GM21526 (cell line): ENCODE measurements at regions not wholly inside any gene's neighbourhood (a gene's known extent, or its start where the extent isn't known, plus 50 kb on each side); places are given as distances from the start of the nearest gene placed in this dataset.
"Not testable (repeated sequence)": the region's sequence is repeated elsewhere in the genome, so short reads cannot be mapped to it uniquely, and the experiment has no call there.

Experiments used
- ATAC-seq: cut with Tn5 transposase; IDR thresholded peaks from one replicate; pipeline ENCODE4 v1.9.1; 2021; ENCODE audit warnings: moderate library complexity; ENCODE audit not compliant: unreplicated experiment, low FRiP score

DNA sequence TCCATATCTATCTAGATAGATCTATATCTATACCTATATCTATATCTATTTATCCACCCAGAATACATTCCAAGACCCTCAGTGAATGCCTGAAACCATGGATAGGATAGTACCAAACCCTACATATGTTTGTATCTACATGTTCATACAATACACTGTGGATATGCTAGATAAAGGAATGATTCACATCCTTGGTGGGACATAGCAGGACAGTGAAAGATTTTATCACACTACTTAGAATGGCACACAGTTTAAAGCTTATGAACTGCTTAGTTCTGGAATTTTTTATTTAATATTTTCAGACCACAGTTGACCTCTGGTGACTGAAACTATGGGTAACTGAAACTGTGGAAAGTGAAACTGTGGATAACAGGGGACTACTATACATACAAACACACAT lies 198.8 kb upstream of the TTC14 start:
- ATAC-seq, result no peak

DNA sequence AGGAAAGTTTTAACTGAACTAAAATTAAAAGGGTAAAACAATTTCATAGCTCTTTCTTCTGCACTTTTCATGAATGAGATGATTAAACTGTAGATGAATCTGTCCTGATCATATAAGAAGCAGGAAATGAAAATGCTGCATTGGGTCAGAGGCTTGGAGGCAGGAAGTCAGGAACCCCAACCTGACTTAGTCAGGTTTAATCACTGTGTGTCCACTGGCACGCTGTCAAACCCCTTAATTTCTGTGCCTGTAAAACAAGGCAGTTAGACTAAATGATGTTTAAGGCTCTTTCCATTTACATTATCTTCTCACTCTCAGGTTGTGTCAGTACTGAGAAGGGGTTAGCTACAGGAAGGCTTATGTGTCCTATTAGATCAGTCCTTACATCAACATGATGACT lies 193.3 kb upstream of the TTC14 start:
- ATAC-seq, result no peak

DNA sequence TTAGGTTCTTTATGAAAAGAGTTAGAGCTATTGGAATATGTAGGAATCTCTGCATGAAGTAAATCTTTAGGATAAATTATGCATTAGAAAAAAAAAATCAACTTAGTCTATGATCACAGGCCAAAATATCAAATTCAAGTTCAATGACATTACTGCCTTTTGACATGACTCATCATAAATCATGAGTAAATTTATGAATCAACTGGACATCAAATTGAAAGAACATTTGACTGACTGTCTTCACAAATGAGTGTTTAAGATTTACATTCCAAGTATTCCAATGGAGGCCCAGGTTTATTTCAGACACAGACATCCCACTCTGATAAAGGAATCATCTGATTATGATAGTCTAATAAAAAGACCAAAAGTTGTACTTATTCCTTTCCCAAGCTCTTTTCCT lies 192.8 kb upstream of the TTC14 start:
- no peak for ATAC-seq

DNA sequence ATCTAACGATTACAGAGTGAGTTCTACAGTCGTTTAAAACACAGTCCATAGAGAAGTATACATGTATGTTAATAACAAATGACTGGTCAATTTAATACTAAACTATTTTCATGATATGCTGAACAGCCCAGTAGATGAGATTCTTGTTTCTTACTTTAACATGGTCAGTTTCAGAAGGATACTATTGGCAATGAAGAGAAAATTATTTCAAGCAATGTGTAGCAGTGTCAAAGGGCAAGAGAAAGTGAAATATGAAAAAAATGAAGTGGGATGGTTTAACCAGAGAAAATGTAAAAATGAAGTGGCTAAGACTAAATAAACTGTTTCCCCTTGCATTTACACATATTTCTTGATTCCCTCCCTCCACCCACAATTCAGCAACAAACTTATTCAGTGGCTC lies 192.1 kb upstream of the TTC14 start:
- ATAC-seq, result no peak

DNA sequence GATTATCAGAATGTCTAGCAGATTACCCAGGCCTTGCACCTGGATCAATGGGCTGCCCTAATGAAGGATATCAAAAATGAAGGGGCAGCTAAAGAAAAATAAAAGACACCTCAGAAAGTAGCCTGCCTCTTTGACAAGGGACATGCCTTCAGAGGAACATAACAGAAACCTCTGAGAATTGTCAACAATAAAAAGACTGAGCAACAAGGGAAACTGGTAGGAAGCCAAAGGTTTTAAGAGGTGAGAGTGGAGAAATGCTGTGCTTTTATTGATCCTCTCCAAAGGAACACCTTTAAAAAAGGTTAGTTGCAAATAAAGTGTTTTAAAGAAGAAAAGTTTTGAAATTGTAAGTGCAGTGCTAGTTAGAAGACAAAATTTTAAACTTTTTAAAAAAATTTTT lies 187.8 kb upstream of the TTC14 start:
- ATAC-seq, result no peak

DNA sequence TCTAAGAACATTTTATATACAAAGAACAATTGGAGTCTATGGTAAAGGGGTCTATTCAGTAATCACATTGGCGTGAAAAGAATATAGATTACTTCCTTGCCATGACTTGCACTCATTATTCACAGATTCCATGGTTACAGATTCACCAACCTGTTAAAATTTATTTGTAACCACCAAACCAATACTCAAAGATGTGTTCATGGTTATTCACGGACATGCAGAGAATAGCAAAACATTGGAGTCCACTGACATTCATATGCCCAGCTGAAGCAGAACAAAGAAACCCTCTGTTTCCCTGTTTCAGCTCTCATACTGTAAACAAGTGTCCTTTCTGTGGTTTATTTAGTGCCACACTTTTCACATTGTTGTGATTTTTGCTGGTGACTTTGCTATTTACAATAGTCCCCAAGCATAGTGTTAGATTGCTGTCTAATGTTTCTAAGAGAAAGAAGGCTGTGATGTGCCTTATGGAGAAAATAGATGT lies 185.8 kb upstream of the TTC14 start:
- ATAC-seq, result no peak

DNA sequence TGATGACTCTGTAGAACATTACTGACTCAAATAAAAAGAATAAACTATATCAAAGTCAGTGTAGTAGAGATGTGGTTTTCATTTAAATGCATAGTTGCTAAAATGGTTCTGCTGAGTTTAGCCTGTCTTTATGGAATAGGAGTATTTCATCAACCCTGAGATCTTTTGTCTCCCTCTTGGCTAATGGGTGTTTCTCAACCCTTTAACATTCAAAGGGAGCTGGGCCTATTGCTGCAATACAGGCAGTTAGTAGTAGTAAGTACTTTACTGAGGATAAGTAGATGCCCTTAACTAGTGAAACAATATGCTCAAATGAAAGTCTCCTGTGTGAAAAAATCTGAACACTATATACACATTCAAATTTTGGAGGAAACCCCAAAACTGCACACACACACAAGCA lies 184.7 kb upstream of the TTC14 start:
- ATAC-seq, result no peak

DNA sequence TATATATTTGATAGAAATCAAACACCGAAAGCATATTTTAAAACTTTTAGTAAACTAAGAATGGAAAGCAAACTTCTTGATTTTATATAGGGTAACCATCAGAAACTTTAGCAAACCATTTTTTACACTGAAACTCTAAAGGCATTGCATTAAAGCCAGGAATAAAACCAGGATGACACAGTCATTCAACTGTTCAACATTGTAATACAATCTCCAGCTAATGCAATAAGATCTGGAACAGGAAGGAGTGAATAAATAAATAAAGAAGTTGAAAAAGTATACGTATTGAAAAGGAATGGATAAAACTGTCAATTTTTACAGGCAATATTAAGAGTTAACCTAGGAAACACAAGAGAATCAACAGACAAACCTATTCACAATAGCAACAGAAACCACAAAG lies 181.9 kb upstream of the TTC14 start:
- ATAC-seq, result no peak

DNA sequence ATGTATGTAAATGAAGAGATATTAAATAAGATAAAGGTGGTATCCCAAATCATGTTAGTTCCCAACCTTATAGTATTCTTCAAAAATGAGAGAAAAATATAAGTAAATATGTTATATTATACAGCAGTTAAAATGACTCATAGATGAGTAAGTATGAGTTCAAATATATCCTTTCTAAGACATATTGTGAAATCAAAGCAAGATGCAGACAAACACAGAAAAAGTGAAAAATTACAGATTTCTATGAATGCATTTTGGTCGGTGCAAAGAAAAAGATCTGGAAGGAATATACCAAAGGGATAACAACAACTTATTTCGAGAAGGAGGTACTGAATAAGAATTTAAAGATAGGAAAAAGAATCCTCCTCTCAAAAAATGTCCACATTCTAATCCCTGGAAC lies 181.2 kb upstream of the TTC14 start:
- ATAC-seq, result no peak

DNA sequence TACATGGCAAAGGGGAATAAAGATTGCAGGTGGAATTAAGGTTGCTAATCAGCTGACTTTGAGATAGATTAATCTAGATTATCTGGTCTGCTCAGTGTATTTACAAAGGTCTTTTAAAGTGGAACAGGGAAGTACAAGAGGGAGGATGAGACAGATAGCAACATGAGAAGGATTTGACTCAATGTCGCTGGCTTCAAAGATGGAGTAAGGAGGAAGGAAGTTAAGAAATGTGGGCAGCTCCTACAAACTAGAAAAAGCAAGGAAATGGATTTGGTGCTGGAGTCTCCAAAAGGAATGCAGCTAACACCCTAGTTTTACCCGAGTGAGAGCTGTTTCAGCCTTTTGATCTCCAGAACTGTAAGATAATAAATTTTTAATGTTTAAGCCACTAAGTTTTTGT lies 180.7 kb upstream of the TTC14 start:
- ATAC-seq, result no peak

DNA sequence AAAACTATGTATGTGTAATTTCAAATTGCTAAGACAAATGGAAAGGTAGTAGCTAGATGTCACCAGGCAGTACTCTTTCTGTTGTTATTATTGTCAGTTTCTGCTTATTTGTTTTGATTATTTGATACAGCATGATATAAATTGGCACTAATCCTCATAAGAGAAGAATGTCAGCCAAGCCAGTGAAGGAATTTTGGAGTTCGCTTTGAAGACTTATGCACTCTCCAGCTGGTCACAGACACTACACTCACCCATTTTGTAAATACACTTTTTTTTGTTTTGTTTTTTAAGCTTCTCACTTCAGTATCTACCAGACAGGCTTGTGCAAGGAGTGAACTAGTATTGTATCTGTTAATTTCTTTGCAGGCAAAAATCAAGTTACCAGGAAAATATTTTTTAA lies 180.2 kb upstream of the TTC14 start:
- ATAC-seq, result no peak

DNA sequence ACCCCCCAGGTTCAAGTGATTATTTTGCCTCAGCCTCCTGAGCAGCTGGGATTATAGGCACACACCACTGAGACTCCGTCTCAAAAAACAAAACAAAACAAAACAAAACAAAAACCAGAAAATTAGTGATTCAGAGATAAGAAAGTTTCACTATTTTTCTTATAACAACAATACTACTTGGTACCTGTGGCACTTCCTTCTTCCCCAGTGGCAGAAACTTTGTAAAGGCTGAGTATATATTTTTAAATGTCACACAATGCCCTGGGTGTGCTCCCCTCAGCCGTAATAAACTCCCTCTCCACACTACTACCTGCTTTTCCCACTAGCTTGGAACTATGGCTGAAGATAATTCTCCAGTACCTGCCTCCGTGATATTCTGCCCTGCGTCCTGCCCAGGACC lies 177.7 kb upstream of the TTC14 start:
- ATAC-seq, result not testable (repeated sequence)

DNA sequence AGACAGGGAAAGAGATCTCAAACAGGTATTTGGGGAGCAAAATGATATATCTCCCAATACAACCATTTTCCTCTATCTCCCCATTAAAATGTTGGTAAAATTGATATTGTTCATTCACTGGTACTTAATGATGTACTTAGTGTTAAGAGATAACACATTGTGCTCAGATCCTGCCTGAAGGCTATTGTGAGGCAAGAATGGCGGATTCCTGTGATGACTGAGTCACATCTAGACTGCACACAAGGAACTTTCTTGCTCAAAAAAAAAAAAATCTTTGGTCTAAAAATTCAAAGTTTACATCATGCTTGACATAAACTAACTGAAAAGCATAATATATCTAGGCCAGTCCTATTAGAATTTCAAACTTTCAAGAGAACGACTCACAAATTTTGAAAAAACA lies 171.1 kb upstream of the TTC14 start:
- no peak for ATAC-seq

DNA sequence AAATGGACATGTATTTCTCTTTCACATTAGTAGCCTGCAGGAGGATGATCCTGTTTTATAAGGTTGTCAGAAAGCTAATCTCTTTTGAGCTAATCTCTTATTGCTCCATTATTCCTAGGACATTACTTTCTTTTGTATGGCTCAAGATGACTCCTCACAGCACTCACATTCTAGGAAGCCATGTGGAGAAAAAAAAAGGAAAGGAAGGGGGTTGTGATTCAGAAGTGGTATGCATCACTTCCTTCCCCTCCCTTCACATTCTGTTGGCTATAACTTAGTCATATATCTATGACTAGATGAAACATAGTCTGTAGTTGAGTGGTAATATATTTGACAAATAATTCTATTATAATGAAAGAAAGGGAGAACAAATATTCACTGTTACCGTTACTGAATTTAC lies 168.8 kb upstream of the TTC14 start:
- ATAC-seq, result no peak

DNA sequence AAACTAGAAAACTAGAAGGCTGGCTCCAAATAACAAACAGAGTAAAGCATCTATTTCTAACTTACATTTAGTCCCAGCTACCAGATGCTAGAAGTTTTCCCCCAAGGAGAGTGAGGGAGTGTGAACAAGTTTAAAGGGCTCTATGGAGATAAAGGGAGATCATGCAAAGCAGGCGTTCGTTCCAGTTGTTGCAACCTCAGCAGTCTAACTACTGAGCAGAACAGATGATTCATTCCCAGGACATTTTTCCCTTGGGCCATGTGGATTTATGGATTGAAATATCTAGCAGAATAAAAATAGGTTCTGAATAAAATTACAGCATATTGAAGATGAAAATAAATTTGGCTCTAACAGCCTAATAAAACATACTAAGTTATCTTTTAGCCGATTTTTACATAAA lies 154.8 kb upstream of the TTC14 start:
- ATAC-seq, result no peak

DNA sequence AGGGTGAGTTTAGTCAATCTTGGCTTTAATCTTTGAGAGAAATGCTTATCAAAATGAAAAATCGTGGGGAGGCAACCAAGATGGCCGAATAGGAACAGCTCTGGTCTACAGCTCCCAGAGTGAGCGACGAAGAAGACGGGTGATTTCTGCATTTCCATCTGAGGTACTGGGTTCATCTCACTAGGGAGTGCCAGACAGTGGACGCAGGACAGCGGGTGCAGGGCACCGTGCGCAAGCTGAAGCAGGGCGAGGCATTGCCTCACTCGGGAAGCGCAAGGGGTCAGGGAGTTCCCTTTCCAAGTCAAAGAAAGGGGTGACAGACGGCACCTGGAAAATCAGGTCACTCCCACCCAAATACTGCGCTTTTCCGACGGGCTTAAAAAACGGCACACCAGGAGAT lies 153.6 kb upstream of the TTC14 start:
- not testable (repeated sequence) for ATAC-seq

DNA sequence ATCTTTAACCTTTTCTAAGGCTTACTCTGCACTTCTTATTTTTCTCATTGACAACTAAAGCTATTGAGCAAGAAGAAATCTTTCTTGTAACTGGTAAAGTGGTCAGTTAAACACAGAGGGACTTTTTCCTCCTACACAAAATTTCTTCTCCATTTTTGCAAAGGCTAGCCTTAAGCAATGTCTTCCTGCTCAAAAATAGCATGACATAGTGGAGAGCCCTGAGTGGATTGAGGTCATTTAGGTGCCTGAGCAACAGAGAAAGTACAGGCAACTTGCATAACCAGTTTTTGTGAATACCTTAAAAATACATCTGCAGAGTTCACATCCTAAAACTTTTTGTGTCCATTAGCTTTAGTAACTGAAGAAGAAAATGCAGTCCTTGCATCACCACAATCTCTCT lies 144.7 kb upstream of the TTC14 start:
- no peak for ATAC-seq

DNA sequence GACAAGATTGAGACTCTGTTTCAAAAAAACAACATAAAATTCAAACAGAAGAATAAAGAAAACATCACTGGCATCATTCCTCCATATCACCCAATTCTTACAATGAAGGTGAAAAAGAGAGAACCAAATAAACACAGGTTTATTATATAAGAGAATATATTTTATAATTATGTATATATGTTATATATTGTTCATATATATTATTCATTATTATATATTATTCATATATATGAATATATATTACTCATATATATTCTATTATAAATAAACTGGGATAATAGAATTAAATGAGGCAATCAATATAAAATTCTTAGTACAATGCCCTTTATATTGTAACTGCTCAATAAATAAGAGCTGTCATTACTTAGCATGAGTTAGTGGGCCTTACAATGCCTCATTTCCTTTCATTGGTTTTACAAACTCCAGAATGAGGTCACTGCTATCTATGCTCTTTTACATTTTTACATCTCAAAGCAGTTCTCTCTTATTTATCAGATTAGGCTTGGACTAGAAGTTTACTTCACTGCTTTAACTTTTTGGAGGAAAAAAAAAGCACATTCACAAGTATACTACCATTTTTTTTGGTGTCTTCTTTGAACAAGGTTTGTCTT lies 135.5 kb upstream of the TTC14 start:
- ATAC-seq, result no peak

DNA sequence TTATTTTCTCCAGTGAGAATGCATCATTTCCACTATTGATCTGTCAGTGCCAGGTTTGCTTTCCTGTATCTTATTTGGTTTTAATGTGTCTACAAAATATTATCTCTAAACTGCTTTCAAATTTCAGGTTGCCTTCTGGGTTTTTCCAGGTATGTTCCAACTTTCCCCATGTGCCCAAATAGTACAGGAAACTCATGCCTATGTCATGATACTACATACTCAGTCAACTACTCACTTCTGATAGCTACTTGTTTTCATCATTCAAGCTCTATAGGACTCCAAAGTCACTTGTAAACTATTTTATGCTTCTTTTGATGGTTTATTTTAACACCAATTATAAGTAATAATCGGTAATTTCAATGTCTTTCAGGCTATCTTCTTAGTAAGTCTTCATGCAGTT lies 134.8 kb upstream of the TTC14 start:
- ATAC-seq, result no peak

DNA sequence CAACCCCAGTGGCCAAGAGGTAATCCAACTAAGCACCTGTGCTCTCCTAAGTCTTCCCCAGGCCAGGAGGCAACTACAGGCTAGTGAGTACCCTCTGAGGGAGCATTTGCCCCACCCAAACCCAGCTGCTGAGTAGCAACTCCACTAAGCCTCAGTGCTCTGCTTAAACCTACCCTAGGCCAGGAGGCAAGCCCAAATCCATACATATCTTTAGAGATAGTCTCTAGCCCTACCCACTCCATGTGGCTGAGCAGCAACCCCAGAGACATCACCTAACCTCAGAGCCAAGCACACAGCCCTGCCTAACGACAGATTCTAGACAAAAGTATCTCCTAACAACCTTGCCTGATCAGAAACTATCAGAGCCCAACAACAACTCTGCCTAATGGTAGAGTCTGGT lies 132.8 kb upstream of the TTC14 start:
- no peak for ATAC-seq

DNA sequence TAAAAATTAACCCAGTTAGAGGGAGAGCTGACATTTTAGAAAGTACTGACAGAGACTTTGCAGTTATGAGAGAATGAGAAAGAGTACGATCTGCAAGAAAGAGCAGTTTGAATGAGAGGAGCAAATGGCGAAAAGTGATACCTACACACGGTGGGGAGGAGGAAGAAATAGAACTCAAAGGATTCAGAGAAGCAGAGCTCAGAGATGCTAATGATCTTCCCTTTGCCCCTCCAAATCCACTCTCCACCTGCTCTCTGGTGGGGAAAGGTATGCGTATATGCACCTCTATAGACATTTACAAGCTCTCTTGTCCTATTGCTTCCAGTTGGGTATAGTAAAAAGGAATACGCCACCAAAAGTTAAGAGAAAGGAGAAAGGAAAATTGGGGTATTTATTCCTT lies 123.3 kb upstream of the TTC14 start:
- no peak for ATAC-seq

DNA sequence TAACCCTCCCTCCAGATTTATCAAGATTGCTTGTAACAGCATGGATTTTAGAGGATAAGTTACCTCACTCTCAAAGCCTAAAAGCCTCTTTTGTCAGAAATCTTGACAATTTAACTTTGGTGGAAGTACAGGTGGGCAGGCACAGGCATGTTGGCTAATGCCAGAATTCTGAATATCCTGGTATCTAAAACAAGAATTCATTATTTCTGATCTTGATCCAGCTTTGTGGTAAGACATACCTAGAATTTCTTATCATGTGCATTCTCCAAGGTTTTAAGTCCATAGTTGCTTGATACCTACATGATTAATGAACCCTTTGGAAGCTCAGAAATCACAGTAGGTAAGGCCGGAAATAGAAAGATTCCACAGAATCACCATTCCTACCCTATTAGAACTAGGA lies 109.9 kb upstream of the TTC14 start:
- no peak for ATAC-seq

DNA sequence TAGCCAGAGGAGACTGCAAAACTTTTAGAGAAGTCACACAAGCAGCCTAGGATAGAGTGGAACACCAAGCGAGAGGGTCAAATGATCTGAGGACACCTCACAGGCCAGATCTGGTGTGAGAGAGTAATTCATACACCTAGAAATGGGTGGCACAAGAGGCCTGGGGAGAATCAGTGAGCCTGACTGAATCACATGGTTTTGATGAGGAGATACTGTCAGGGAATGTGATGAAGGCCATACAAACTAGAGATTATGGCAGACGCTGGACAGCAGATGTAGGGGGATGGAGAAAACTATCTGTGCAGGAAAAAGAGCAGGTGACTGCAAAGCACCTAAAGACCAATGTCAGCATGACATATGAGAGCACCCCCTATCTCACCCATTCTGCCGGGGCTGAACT lies 105.0 kb upstream of the TTC14 start:
- no peak for ATAC-seq
